KMS-11 (cell line): ENCODE measurements at regions not wholly inside any gene's neighbourhood (a gene's known extent, or its start where the extent isn't known, plus 50 kb on each side); places are given as distances from the start of the nearest gene placed in this dataset.

ENCODE experiments used
- H2AFZ ChIP-seq: fragments of 200-600 bp; sonication (generic); 2 replicates; pipeline ENCODE4 v1.6.1; 2016; ENCODE audit warnings: antibody characterized with exemption, mixed run types, low read depth
- H3K27ac ChIP-seq: fragments of 200-600 bp; sonication (generic); 2 replicates; pipeline ENCODE4 v1.6.1; 2016; ENCODE audit warnings: mild to moderate bottlenecking, mixed run types
- H3K27me3 ChIP-seq: fragments of 200-600 bp; sonication (generic); 2 replicates; pipeline ENCODE4 v1.6.1; 2017; ENCODE audit warnings: mild to moderate bottlenecking, low read depth, mixed run types, moderate library complexity; ENCODE audit not compliant: insufficient read depth
- H3K36me3 ChIP-seq: fragments of 200-600 bp; sonication (generic); 2 replicates; pipeline ENCODE4 v1.6.1; 2017; ENCODE audit warnings: mild to moderate bottlenecking, mixed run types; ENCODE audit not compliant: insufficient read depth
- H3K4me1 ChIP-seq: fragments of 200-600 bp; sonication (generic); 2 replicates; pipeline ENCODE4 v1.6.1; 2016; ENCODE audit warnings: mild to moderate bottlenecking, low read depth, mixed run types; ENCODE audit not compliant: poor library complexity, severe bottlenecking
- H3K4me2 ChIP-seq: fragments of 200-600 bp; sonication (generic); 2 replicates; pipeline ENCODE4 v1.7.0; 2016; ENCODE audit warnings: mild to moderate bottlenecking, mixed run types
- H3K4me3 ChIP-seq: fragments of 200-600 bp; sonication (generic); IDR thresholded peaks from 2 replicates; pipeline ENCODE4 v1.6.1; 2017; ENCODE audit warnings: low read depth, low read length, mixed read lengths; ENCODE audit not compliant: insufficient read depth
- H3K79me2 ChIP-seq: fragments of 200-600 bp; sonication (generic); 2 replicates; pipeline ENCODE4 v1.6.1; 2016; ENCODE audit warnings: low read depth, mixed run types; ENCODE audit not compliant: insufficient read depth
- H3K9ac ChIP-seq: fragments of 200-600 bp; sonication (generic); 2 replicates; pipeline ENCODE4 v1.6.1; 2016; ENCODE audit warnings: mild to moderate bottlenecking, mixed run types
- H4K20me1 ChIP-seq: fragments of 200-600 bp; sonication (generic); 2 replicates; pipeline ENCODE4 v1.6.1; 2016; ENCODE audit warnings: mild to moderate bottlenecking, mixed run types; ENCODE audit not compliant: insufficient read depth
- TF ChIP-seq, protein P1 (sequence below): fragments of 200-600 bp; sonication (generic); conservative IDR thresholded peaks from 2 replicates; pipeline ENCODE4 v1.6.1; 2017; ENCODE audit warnings: low read depth, mild to moderate bottlenecking, antibody characterized with exemption, low read length, moderate library complexity, mixed read lengths

DNA sequence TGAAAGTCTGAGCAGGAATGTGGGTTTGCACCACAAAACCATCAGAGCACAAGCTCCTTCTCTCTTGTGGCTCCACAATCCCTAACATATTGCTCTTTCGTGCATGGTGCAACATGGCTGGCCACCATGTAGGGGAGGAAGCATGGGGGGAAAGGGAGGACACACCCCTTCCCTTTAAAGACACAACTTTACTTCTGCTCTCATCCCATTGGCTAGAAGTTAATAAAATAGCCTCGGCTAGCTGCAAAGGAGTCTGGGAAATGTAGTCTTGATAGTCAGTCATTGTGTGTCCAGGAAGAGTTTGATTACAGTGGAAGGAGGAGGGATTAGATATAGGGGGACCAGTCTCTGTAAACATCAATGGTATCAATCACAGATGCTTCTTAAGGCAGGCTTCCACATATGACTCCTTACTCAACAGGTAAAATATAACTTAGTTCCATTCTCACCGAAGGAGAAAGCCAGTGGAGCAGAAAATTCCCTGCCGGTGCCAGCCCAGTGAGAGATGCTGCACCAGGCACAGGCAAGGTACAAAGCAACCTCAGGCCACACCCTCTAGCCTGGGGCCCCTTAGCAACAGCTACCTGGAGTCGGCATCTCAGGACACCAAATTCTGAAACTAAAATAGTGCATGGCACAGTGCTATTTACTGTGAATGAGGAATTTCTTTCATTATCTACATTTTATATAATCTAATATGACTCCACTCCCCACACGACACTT lies 124.7 kb upstream of the CTBP2 start:
- H3K9ac ChIP-seq = no peak overlapping the region
- H3K36me3 ChIP-seq = no peaks in the 10 kb centered on the region
- no peak overlapping the region for H3K27ac ChIP-seq
- H3K4me2 ChIP-seq = no peak overlapping the region
- TF ChIP-seq, protein P1, sequence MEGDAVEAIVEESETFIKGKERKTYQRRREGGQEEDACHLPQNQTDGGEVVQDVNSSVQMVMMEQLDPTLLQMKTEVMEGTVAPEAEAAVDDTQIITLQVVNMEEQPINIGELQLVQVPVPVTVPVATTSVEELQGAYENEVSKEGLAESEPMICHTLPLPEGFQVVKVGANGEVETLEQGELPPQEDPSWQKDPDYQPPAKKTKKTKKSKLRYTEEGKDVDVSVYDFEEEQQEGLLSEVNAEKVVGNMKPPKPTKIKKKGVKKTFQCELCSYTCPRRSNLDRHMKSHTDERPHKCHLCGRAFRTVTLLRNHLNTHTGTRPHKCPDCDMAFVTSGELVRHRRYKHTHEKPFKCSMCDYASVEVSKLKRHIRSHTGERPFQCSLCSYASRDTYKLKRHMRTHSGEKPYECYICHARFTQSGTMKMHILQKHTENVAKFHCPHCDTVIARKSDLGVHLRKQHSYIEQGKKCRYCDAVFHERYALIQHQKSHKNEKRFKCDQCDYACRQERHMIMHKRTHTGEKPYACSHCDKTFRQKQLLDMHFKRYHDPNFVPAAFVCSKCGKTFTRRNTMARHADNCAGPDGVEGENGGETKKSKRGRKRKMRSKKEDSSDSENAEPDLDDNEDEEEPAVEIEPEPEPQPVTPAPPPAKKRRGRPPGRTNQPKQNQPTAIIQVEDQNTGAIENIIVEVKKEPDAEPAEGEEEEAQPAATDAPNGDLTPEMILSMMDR = no peak
- H2AFZ ChIP-seq = no peak overlapping the region
- no peaks in the 10 kb centered on the region for H3K4me1 ChIP-seq
- no peak overlapping the region for H3K4me3 ChIP-seq
- no peaks in the 10 kb centered on the region for H3K27me3 ChIP-seq
- no peaks in the 10 kb centered on the region for H3K79me2 ChIP-seq
- no peaks in the 10 kb centered on the region for H4K20me1 ChIP-seq

DNA sequence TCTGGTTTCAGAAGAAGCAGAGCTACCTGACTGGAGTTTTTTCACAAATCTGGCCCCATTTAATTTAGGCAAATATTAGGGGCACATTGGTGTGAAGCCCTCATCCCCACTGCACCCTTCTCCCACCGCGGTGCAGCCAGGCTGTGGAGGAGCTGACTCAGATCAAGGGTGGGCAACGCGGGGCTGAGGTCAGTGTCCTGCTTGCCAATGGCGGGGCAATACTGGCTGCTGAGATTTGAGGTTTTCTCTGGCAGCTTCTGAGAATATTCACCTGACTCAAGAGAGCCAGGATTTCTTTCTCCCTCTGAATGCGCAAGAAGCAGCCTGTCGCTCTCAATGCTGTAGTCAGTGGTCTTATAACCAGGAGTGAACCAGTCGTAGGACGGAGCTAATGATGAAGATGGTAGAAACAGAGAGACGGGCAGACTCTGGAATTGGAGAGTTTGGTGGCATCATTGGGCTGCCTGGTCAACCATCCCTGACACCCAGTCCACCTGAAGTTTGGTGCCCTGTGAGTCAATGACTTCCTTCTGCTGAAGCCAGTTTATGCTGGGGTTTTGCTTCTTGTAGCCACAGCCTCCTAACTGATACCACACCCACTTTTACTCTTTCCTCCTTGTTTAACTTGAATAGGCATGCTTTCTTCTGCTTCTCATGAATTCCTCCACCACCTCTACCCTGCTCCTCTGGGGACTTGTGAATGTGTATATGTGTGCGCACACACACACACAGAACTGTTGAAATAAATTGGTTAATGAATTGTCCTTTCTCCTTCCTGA lies 123.7 kb upstream of the CTBP2 start:
- Histone ChIP-seq H3K4me1 (no peaks in the 10 kb centered on the region), H3K27ac (no peak overlapping the region), H3K79me2 (no peaks in the 10 kb centered on the region), H3K27me3 (no peaks in the 10 kb centered on the region), H4K20me1 (no peaks in the 10 kb centered on the region), H2AFZ (no peak overlapping the region), H3K36me3 (no peaks in the 10 kb centered on the region), H3K4me2 (no peak overlapping the region), H3K9ac (no peak overlapping the region), H3K4me3 (no peak overlapping the region)
- TF ChIP-seq, protein P1 = no peak

DNA sequence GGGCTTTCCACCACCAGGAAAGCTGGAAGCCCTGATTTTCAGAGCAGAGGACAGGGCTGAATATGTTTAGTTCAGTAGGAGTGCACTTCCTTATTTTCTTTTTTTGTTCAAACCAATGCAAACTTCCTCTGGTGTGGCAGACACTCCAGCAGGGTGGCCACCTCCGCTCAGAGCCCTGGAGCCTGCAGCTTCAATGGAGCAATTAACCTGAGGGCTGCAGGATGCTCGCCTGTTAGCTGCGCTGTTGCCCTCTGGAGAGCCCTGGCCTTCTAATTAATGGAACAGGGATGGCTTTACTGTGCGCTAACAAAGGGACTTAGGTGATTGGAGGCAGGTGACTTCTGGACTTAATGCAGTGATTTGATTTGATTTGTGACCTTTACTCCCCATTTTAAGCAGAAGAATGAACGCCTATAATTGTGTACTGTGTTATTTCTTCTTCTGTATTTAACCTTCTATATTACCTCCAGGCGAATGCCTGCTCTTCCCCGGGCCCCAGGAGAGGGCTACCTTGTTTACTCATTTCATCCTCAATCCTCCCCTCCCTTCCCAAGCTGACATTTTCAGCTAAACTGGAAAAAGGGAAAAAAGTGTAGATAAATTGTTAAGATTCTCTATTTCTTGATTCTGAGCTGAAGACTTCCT lies 123.0 kb upstream of the CTBP2 start:
- Histone ChIP-seq H3K27ac (no peak overlapping the region), H4K20me1 (no peaks in the 10 kb centered on the region), H3K4me2 (no peak overlapping the region), H3K4me1 (no peaks in the 10 kb centered on the region), H3K79me2 (no peaks in the 10 kb centered on the region), H3K27me3 (no peaks in the 10 kb centered on the region), H3K9ac (no peak overlapping the region), H2AFZ (no peak overlapping the region), H3K36me3 (no peaks in the 10 kb centered on the region), H3K4me3 (no peak overlapping the region)
- TF ChIP-seq, protein P1 = no peak

DNA sequence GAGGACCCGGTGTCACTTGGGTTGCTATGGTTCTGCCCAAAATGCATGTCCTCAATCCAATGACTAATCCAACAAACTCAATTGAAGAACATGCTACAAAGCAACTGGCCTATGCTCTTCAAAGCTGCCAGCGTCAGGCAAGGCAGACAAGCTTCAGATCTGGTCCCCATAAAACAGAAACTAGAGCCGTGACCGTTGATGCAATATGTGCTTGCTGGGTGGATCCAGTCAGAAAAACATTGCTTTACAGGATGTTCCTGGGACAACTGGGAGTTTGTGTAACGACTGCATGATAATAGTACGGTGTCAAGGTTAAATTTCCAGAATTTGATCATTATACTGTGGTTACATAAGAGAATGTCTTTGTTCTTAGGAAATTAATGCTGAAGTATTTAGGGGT lies 120.7 kb upstream of the CTBP2 start:
- TF ChIP-seq, protein P1 = no peak
- no peak overlapping the region for H3K9ac ChIP-seq
- no peak overlapping the region for H3K4me2 ChIP-seq
- no peaks in the 10 kb centered on the region for H3K36me3 ChIP-seq
- H3K27me3 ChIP-seq = no peaks in the 10 kb centered on the region
- no peak overlapping the region for H3K4me3 ChIP-seq
- H3K4me1 ChIP-seq = no peaks in the 10 kb centered on the region
- H3K79me2 ChIP-seq = no peaks in the 10 kb centered on the region
- H2AFZ ChIP-seq = no peak overlapping the region
- no peaks in the 10 kb centered on the region for H4K20me1 ChIP-seq
- no peak overlapping the region for H3K27ac ChIP-seq
